Activated naive CD4-positive, alpha-beta T cell treated with Interleukin-2 at 50 U/mL for 16 hours (primary cell): ENCODE measurements at regions not wholly inside any gene's neighbourhood (a gene's known extent, or its start where the extent isn't known, plus 50 kb on each side); places are given as distances from the start of the nearest gene placed in this dataset.
"Not testable (repeated sequence)": the region's sequence is repeated elsewhere in the genome, so short reads cannot be mapped to it uniquely, and the experiment has no call there.

Source experiments
- DNase-seq: peaks from one replicate; pipeline ENCODE4 v3.0.0-alpha.2; 2020

- DNase-seq: no peak
Observed at GRCh38 chr16:60481591-60481990, 1554.6 kb downstream of the CDH8 start.

DNA sequence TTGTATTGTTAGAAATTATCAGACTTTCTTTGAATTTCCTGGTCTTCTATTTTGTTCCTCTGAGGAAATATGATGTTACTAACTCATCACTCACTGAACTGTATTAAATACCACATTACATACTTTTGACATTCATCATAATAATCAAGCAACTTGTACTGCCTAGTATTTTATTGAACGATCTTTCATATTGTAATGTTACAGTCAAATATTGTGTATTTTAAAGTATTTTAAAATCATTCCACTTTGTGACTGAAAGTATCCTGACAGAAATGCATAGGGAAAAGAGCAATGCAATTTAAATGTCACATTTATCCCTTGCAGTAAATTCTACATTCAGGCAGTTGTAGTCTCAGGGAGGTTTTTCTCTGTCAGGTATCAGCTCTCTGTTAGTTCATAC lies 1557.4 kb downstream of the CDH8 start:
- no peak for DNase-seq

- DNase-seq: no peak
Observed at GRCh38 chr16:60463986-60464385, 1572.3 kb downstream of the CDH8 start.

- no peak for DNase-seq
Observed at GRCh38 chr16:60459463-60459862, 1576.8 kb downstream of the CDH8 start.

DNA sequence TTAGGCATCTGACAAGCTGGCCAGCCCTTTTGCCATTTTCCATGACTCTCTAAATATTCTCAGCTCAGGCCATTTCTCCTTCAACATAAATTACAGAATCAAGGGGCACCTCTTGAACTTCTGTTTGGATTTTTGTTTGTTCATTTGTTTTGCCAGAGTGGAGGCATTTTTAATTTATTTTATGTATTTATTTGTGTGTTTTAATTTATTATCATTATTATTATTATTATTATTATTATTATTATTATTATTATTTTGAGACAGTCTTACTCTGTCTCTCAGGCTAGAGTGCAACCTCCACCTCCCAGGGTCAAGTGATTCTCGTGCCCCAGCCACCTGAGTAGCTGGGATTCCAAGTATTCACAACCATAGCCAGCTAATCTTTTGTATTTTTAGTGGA lies 1578.0 kb downstream of the CDH8 start:
- DNase-seq: no peak

DNA sequence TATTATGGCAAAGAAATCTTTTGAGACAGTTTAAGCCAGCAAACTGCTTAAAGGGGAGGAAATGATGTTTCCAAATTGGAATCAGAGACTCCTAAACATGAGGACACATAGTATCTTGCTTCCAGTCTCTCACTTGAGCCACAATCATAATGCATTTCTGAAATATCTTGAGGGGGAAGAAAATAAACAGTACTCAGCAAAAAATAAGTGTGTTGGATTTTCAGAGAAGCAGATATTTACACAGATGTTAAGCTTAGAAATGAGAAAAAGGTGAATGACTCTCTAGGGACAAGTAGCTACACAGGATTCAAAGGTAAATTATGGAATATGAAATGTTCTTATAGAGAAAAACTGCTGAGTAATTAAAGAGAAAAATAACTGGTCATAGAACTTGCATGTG lies 1583.6 kb downstream of the CDH8 start:
- DNase-seq: no peak

GRCh38 chr16:60438894-60439293 lies 1597.3 kb downstream of the CDH8 start:
- no peak for DNase-seq

GRCh38 chr16:60432472-60432871 lies 1603.8 kb downstream of the CDH8 start:
- DNase-seq: no peak

DNA sequence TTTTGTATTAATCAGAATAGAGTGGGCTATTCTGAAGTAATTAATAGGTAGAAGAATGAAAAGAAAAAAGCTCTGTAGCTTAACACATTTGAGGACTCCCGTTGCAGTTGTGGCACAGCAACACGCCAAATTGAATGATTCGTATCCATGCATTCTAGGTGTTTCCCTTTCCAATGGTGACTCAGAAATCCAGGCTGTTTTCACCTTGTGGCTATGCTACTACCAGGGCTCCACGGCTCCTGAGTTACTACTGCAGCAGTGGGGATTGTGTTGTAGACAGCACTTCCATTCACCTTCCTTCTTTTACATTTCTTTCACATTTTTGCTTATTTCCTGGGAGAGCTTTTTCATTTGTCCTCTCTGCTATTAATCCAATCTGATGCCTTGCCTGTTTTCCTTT lies 1616.4 kb downstream of the CDH8 start:
- DNase-seq: no peak

DNA sequence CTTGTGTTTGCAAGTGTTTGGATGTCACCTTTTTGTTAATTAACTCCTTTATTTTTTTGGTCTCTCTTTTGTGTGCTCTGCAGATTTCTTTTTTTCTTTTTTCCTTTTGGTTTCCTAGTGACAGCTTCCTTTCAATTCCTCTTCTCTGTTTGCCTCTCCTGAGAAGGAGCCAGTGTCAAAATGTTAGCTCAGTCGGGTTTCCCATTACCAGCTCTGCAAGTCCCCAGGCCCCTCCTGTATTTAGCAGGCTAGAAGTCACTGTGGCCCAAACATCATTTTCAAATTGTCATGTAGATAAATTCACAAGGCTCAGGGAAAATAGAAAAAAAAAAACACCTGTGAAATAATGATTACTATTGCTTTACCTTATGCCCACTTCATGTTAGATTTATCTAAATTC lies 1621.6 kb downstream of the CDH8 start:
- DNase-seq: no peak

DNA sequence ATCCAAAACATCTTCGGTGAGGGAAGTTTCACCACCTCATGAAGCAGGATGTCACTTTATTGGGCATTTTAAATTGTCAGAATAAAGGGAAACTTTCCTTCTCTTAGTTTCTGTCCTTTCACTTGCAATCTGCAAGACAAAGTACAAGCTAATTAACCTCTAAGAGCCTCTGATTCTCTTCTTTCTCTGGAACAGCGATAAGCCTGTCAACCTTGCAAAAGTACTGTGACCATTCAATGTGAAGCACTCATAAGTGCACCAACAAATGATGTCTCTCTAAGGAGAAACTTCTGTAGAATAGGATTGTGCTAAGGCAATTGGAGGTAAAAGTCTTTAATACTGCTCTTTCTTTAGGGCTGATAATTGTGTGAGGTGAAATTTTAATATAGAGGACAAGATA lies 1622.3 kb downstream of the CDH8 start:
- no peak for DNase-seq

- no peak for DNase-seq
Observed at GRCh38 chr16:60407606-60408005, 1628.6 kb downstream of the CDH8 start.

- DNase-seq: no peak
Observed at GRCh38 chr16:60407034-60407433, 1629.2 kb downstream of the CDH8 start.

- no peak for DNase-seq
Observed at GRCh38 chr16:60405286-60405685, 1631.0 kb downstream of the CDH8 start.

GRCh38 chr16:60404401-60404800 lies 1631.8 kb downstream of the CDH8 start:
- no peak for DNase-seq

- not testable (repeated sequence) for DNase-seq
Observed at GRCh38 chr16:60402941-60403340, 1633.3 kb downstream of the CDH8 start.

DNA sequence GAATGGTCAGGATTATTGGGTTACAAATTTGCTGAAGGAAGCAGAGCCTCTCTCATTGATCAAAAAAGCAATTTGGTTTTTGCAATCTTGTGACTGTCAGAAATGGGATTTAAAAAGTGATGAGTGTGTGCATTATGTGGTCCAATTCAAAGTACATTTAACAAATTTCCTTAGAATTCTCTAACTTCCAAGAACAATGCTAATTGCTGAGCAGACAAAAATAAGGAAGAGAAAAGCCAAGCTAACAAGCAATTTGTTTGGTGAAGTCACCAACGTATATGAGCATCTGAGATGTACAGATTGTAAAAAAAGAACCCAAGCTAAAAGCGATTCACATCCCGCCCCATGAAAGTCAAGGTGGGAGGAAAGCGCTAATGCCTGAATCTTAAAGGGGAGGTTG lies 1643.9 kb downstream of the CDH8 start:
- no peak for DNase-seq

DNA sequence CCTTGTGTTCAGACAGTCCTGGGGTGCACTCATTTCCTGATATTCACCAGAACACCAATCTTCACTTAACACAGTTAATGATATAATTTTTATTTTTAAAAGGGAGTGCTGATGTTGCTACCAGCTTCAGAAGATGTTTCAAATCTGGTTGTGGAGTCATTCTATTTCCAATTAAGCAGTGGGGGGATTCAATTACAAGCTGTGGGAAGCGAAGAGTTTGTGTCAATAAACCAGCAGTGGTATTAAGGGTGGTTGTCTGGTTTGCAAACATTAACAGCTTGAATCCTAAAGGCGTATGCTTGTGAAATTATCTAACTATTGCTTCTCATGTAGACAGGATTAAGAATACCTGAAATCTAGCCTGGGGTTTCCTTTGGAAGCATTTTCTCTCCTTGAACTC lies 1637.5 kb upstream of the GOT2 start:
- DNase-seq: no peak

GRCh38 chr16:60367739-60368138 lies 1633.6 kb upstream of the GOT2 start:
- DNase-seq: no peak

DNA sequence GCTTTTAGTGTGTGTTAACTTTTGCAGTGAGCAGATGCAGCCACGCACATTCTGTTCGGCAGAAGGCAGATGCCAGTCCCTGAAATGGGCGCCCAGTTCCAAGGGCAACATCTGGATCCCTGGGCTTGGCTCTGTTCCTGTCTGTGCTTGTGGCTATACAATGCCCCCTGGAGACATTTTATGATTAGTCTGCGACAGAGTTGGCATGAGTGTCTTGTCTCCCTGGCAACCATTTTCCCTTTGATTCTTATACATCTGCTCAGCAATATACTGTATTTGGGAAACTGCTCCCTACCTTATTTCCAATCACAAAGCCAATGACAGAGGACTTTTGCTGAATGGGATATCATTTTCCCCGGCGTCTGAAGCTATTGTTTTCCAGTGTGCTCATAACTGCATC lies 1629.5 kb upstream of the GOT2 start:
- no peak for DNase-seq

DNA sequence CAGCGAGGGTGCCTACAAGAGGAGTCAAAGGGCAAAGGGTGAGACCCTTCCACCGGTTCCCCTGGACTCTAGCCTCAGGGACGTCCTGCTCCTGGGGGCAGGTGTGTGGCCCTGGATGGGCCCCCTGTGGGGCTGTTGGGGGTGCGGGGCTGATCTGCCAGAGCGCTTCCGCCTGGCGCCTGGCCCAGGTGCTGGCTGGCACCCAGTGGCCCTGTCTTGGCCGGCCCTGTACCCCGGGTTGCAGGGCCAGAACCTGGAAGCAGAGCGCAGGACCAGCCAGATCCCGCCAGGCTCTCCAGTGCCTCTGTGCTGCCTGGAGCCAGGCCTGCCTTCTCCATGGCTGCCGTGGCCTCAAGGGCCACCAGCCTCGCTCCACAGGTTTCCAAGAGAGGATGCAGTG lies 1625.8 kb upstream of the GOT2 start:
- DNase-seq: not testable (repeated sequence)

GRCh38 chr16:60359412-60359811 lies 1625.3 kb upstream of the GOT2 start:
- not testable (repeated sequence) for DNase-seq

DNA sequence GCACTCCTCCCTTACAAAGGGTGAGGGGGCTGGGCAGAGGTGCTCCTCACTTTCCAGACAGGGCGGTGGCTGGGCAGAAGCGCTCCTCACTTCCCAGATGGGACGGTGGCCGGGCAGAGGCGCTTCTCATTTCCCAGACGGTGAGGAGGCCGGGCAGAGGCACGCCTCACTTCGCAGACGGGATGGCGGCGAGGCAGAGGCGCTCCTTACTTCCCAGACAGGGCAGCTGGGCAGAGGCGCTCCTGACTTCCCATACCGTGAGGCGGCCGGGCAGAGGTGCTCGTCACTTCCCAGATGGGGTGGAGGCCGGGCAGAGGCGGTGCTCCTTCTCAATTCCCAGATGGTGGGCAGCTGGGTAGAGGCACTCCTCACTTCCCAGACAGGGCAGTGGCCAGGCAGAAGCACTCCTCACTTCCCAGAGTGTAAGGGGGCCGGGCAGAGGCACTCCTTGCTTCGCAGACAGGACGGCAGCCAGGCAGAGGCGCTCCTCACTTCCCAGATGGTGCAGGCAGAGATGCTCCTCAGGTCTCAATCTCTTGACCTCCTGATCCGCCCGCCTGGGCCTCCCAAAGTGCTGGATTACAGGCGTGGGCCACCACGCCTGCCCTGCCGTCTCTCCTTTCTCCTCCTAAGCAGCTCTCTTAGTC lies 1623.9 kb upstream of the GOT2 start:
- not testable (repeated sequence) for DNase-seq

DNA sequence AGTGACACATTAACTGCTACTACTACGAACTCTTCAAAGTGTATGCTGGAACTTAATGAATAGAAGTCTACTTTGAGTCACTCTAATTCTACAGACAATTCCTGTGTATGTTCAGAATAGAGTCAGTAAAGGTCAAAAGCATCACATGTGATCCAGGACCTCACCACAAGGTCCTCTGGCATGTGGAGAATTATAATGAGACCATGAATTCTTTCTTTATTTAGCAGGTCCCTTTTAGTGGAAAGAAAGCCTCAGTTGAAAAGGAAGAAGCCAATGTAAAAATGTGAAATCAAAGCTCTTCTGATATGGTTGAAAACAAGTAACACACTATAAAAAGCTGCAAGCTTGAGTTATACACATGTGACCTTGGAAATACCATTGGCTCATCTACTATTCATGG lies 1612.1 kb upstream of the GOT2 start:
- no peak for DNase-seq

GRCh38 chr16:60337671-60338070 lies 1603.6 kb upstream of the GOT2 start:
- DNase-seq: no peak

DNA sequence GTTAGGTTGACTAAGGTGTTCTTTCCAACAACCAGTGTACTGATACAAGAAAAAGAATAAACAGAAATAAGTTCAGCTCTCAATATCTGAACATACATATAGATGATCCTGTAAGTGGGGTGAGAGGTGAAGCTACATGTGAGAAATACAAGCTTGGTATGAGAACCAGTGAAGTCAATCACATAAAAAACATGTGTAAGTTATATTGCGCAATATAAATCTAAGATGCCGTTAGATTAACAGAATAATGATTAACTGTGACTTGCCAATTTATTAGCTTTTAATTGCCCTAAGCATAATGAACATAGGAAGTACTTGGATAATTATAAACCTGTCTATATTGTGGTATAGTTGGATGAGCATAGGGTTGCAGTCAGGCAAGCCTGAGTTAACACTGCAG lies 1597.1 kb upstream of the GOT2 start:
- no peak for DNase-seq
